IPS-NIHi7 (cell line): ENCODE measurements at regions not wholly inside any gene's neighbourhood (a gene's known extent, or its start where the extent isn't known, plus 50 kb on each side); places are given as distances from the start of the nearest gene placed in this dataset.
"Not testable (repeated sequence)": the region's sequence is repeated elsewhere in the genome, so short reads cannot be mapped to it uniquely, and the experiment has no call there.

Source experiments
- DNase-seq: peaks from one replicate; pipeline ENCODE4 v3.0.0; 2012; ENCODE audit warnings: mixed read lengths; ENCODE audit errors: extremely low spot score

DNA sequence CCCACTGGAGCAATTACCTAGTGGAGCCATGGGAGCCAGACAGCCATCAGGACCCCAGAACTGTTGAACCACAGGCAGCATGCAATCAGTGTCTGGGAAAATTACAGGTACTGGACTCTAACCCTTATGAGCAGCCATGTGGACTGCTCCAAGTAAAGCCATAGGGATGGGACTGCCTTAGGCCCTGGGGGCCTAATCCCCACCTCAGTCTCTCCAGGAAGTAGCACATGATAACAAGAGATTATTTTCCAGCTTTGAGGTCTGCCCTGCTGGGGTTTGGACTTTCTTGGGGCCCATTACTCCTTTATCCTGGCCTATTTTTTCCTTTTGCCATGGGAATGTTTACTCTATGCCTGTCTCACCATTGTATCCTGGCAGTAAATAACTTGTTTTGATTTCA, 226.8 kb downstream of the AEBP2 start:
- DNase-seq: no peak

- DNase-seq: no peak
Observed at GRCh38 chr12:19669793-19670192, 230.5 kb downstream of the AEBP2 start.

GRCh38 chr12:19671695-19672094, 232.4 kb downstream of the AEBP2 start:
- DNase-seq: no peak

- no peak for DNase-seq
Observed at GRCh38 chr12:19674437-19674836, 235.1 kb downstream of the AEBP2 start.

- no peak for DNase-seq
Observed at GRCh38 chr12:19675361-19675760, 236.1 kb downstream of the AEBP2 start.

DNA sequence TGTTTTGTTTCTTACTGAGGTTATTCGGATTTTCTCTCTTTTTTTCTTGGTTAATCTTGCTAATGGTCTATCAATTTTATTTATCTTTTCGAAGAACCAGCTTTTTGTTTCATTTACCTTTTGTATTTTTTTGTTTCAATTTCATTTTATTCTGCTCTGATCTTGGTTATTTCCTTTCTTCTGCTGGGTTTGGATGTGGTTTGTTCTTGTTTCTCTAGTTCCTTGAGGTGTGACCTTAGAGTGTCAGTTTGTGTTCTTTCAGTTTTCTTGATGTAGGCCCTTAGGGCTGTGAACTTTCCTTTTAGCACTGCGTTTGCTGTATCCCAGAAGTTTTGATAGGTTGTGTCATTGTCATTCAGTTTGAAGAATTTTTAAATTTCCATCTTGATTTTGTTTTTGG, 239.2 kb downstream of the AEBP2 start:
- DNase-seq: not testable (repeated sequence)

DNA sequence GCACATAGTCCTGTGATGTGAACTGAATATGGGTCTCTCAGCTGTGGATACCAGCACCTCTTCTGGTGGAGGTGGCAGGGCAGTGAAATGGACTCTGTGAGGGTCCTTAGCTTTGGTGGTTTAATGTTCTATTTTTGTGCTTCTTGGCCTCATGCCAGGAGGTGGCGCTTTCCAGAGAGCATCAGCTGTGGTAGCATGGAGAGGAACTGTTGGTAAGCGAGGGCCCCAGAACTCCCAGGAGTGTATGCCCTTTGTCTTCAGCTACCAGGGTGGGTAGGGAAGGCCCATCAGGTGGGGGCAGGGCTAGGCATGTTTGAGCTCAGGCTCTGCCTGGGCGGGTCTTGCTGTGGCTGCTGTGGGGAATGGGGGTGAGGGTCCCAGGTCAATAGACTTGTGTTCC, 241.7 kb downstream of the AEBP2 start:
- no peak for DNase-seq

GRCh38 chr12:19683178-19683927, 244.1 kb downstream of the AEBP2 start:
- peak; percentile 13 for DNase-seq

DNA sequence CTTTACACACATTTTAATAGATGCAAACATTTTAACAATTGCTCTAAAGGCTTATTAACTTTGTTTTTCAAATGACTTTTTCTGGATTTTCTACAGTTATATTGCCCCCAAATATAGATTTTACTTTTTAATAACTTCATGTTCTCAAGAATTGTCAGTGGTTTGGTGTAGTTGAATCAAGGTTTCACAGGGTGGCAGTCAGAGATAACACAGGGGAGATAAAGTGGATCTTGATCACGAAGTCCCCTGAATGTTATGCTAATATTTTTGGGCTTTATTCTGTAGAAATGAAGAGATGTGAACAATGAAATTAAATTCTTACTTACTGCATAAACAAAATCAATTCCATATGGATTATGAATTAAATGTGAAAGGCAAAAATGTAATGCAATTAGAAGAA, 248.1 kb downstream of the AEBP2 start:
- no peak for DNase-seq

- DNase-seq: no peak
Observed at GRCh38 chr12:19688532-19688931, 249.2 kb downstream of the AEBP2 start.

GRCh38 chr12:19689226-19689625, 249.9 kb downstream of the AEBP2 start:
- no peak for DNase-seq

DNA sequence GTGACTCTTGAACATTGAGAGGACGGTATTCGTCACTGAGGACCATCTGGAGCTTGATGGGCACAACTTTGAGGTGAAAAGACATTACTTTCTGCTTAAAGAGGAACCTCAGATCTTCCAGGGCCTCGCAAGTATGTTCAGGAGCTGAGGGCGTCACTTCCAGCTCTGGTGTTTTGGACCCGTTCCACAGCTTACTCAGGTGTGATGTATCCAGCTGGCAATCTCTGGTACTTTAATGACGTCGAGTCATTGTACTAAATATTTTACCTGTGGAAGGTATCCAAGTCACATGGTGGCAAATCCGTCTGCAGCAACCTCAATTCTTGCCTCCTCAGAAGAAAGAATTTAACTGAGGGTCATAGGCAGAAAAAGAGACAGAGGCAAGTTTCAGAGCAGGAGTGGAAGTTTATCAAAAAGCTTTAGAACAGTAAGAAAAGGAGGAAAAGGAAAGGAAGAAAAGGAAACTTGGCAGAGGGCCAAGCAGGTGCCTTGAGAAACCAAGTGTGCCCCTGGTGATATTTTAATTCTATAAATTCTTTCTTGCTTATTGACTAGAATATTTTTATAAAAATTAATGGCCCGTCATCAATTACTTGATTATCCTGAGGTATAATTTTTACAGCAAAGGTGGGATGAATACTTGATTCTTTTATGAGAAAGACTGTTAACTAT, 250.6 kb downstream of the AEBP2 start:
- no peak for DNase-seq

GRCh38 chr12:19692091-19692490, 252.8 kb downstream of the AEBP2 start:
- DNase-seq: no peak

GRCh38 chr12:19692566-19692965, 253.3 kb downstream of the AEBP2 start:
- no peak for DNase-seq

GRCh38 chr12:19694627-19695026, 255.3 kb downstream of the AEBP2 start:
- DNase-seq: no peak

- no peak for DNase-seq
Observed at GRCh38 chr12:19695244-19696098, 256.2 kb downstream of the AEBP2 start.

DNA sequence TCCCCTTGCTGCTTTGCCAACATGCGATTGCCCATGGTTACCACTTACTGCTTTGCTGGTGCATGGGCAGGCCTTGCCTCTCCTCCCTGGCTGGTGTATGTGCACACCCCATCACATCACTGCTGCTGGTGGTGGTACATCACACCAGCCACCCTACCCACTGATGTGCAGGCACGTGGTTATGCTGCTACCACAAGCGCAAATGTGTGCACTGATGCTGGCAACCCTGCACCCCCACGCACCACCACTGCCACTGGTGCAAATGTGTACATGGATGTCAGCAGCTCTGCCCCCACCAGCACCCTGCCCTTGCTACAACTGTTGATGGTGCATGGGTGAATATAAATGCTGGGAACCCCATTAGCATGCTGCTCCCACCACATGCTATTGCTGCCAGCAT, 261.7 kb downstream of the AEBP2 start:
- DNase-seq: no peak

DNA sequence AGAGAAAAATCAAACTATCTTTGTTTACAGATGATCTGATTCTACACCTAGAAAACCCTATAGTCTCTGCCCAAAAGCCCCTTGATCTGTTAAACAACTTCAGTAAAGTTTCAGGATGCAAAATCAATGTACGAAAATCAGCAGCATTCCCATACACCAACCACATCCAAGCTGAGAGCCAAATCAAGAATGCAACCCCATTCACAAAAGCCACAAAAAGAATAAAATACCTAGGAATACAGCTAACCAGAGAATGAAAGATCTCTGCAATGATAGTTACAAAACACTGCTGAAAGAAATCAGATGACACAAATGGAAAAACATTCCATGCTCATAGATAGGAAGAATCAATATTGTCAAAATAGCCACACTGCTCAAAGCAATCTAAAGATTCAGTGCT, 265.7 kb downstream of the AEBP2 start:
- no peak for DNase-seq

GRCh38 chr12:19706936-19707335, 267.6 kb downstream of the AEBP2 start:
- no peak for DNase-seq

DNA sequence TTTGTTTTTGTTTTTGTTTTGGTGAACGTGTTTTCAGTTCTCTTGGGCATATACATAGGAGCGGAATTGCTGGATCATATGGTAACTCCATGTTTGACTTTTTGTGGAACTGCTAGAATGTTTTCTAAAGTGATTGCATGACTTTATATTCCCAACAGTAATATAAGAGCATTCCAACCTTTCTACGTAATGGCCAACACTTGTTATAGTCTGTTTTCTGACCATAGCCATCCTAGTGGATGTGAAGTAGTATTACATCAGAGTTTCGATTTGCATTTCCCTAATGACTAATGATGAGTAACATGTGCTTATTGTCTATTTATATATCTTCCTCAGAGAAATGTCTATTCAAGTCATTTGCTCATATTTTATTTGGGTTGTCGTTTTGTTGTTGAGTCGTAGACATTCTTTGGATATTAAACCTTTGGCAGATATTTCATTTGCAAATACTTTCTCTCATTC, 268.7 kb downstream of the AEBP2 start:
- DNase-seq: no peak

DNA sequence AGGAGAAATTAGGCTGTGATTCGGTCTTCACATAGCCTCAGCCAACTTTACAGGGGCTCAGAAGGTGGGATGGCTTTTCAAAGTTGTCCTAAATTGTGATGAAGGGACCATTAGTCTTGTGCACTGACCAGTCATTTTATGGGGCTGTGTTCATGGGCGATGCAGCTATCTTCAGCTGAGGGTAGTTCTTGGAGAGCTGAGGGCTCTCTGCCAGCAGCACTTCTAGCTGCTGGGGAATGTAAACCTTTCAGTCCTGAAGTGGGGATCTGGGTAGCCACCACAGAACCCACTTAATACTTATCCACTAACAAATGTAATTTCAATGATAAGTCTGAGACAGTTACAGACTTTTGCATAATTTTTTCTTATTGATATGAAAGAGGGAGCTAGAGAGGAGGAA, 270.6 kb downstream of the AEBP2 start:
- no peak for DNase-seq
